HEK293 (cell line): ENCODE measurements at regions not wholly inside any gene's neighbourhood (a gene's known extent, or its start where the extent isn't known, plus 50 kb on each side); places are given as distances from the start of the nearest gene placed in this dataset.

Source experiments
- CTCF ChIA-PET: fragments of 350-600 bp; formaldehyde crosslinking; extraction: SDS; loops from one replicate; lab custom pipeline; 2021; ENCODE audit warnings: antibody characterized with exemption; lab: Yijun Ruan, JAX
- POLR2A ChIA-PET: fragments of 300-600 bp; formaldehyde crosslinking; extraction: SDS; loops from one replicate; lab custom pipeline; 2020; ENCODE audit warnings: antibody characterized with exemption, inconsistent platforms; lab: Yijun Ruan, JAX
- H3K27ac ChIP-seq: fragments of 200-500 bp; sonication (Bioruptor generic); 2 replicates; pipeline ENCODE4 v1.5.1; 2014; ENCODE audit warnings: low read depth, low read length, control low read depth, inconsistent platforms; ENCODE audit errors: extremely low read depth
- H3K36me3 ChIP-seq, 2 experiments: fragments of 200-500 bp in 1 of 2; sonication (Bioruptor generic) in 1 of 2; 1 replicate in 1 of 2; 2 replicates in 1 of 2; pipeline ENCODE4 v1.5.1; 2014 to 2017; ENCODE audit warnings: inconsistent platforms in 2 of 2, low read length in 2 of 2; ENCODE audit not compliant: control insufficient read depth in 2 of 2, insufficient read depth in 1 of 2
- H3K4me1 ChIP-seq: fragments of 200-500 bp; sonication (Bioruptor generic); 2 replicates; pipeline ENCODE4 v1.5.1; 2014; ENCODE audit warnings: mild to moderate bottlenecking, low read length, inconsistent platforms; ENCODE audit not compliant: control insufficient read depth, insufficient read depth
- H3K4me3 ChIP-seq: 2 replicates; pipeline ENCODE4 v1.5.1; 2011; ENCODE audit warnings: low read depth, mild to moderate bottlenecking, control low read depth, low read length, moderate library complexity
- H3K9me3 ChIP-seq: fragments of 200-500 bp; sonication (Bioruptor generic); 2 replicates; pipeline ENCODE4 v1.5.1; 2014; ENCODE audit warnings: low read depth, low read length, inconsistent platforms; ENCODE audit not compliant: control insufficient read depth, insufficient read depth
- AEBP2 ChIP-seq: fragments of 450-650 bp; formaldehyde crosslinking; IDR thresholded peaks from 2 replicates; pipeline ENCODE4 v1.5.1; 2016; ENCODE audit warnings: missing biosample characterization, missing genetic modification characterization, borderline replicate concordance
- KLF9 ChIP-seq: fragments of 450-650 bp; formaldehyde crosslinking; IDR thresholded peaks from 2 replicates; pipeline ENCODE4 v1.5.1; 2016; ENCODE audit warnings: missing biosample characterization, missing genetic modification characterization, low read depth
- OVOL3 ChIP-seq: fragments of 450-650 bp; formaldehyde crosslinking; IDR thresholded peaks from 2 replicates; pipeline ENCODE4 v1.5.1; 2016; ENCODE audit warnings: missing biosample characterization, missing genetic modification characterization
- PRDM10 ChIP-seq: fragments of 450-650 bp; formaldehyde crosslinking; IDR thresholded peaks from 2 replicates; pipeline ENCODE4 v1.5.1; 2016; ENCODE audit warnings: missing biosample characterization, missing genetic modification characterization
- REPIN1 ChIP-seq: fragments of 450-650 bp; formaldehyde crosslinking; IDR thresholded peaks from 2 replicates; pipeline ENCODE4 v1.5.1; 2017; ENCODE audit warnings: missing biosample characterization, missing genetic modification characterization, low read depth
- SCRT2 ChIP-seq: fragments of 450-650 bp; formaldehyde crosslinking; IDR thresholded peaks from 2 replicates; pipeline ENCODE4 v1.5.1; 2016; ENCODE audit warnings: missing biosample characterization, missing genetic modification characterization
- YY1 ChIP-seq: fragments of 450-650 bp; formaldehyde crosslinking; IDR thresholded peaks from 2 replicates; pipeline ENCODE4 v1.5.1; 2018; ENCODE audit warnings: missing biosample characterization, missing genetic modification characterization
- ZBTB44 ChIP-seq: fragments of 450-650 bp; IDR thresholded peaks from 2 replicates; pipeline ENCODE4 v1.5.1; 2018; ENCODE audit warnings: missing biosample characterization, mild to moderate bottlenecking, missing genetic modification characterization
- ZBTB7A ChIP-seq: fragments of 450-650 bp; formaldehyde crosslinking; IDR thresholded peaks from 2 replicates; pipeline ENCODE4 v1.5.1; 2016; ENCODE audit warnings: low read depth, missing biosample characterization, missing genetic modification characterization
- ZNF112 ChIP-seq: fragments of 450-650 bp; formaldehyde crosslinking; IDR thresholded peaks from 2 replicates; pipeline ENCODE4 v1.5.0; 2017; ENCODE audit warnings: missing biosample characterization, missing genetic modification characterization
- ZNF146 ChIP-seq: fragments of 450-650 bp; formaldehyde crosslinking; IDR thresholded peaks from 2 replicates; pipeline ENCODE4 v1.5.1; 2016; ENCODE audit warnings: missing biosample characterization, missing genetic modification characterization
- ZNF148 ChIP-seq: fragments of 450-650 bp; formaldehyde crosslinking; IDR thresholded peaks from 2 replicates; pipeline ENCODE4 v1.5.0; 2017; ENCODE audit warnings: missing biosample characterization, missing genetic modification characterization, borderline replicate concordance
- ZNF24 ChIP-seq: fragments of 450-650 bp; formaldehyde crosslinking; IDR thresholded peaks from 2 replicates; pipeline ENCODE4 v1.5.1; 2016; ENCODE audit warnings: missing biosample characterization, missing genetic modification characterization
- ZNF335 ChIP-seq: fragments of 450-650 bp; formaldehyde crosslinking; conservative IDR thresholded peaks from 2 replicates; pipeline ENCODE4 v1.5.1; 2016; ENCODE audit warnings: missing biosample characterization, missing genetic modification characterization
- ZNF639 ChIP-seq: fragments of 450-650 bp; formaldehyde crosslinking; IDR thresholded peaks from 2 replicates; pipeline ENCODE4 v1.5.1; 2016; ENCODE audit warnings: missing biosample characterization, missing genetic modification characterization
- ZNF670 ChIP-seq: fragments of 450-650 bp; formaldehyde crosslinking; IDR thresholded peaks from 2 replicates; pipeline ENCODE4 v1.5.1; 2016; ENCODE audit warnings: missing biosample characterization, missing genetic modification characterization, low read depth
- ZNF785 ChIP-seq: fragments of 450-650 bp; formaldehyde crosslinking; IDR thresholded peaks from 2 replicates; pipeline ENCODE4 v1.5.1; 2016; ENCODE audit warnings: missing biosample characterization, missing genetic modification characterization

- H3K9me3 ChIP-seq = no peaks in the 10 kb centered on the region
- H3K36me3 ChIP-seq = no peaks in the 10 kb centered on the region
- ChIA-PET CTCF (no interaction called here), POLR2A (no interaction called here)
- TF ChIP-seq ZNF112 (tag by site-specific recombination) (no peak), ZNF148 (tag by site-specific recombination) (no peak), ZNF335 (no peak)
- no peak overlapping the region for H3K4me3 ChIP-seq
- no peak overlapping the region for H3K27ac ChIP-seq
- H3K4me1 ChIP-seq = no peaks in the 10 kb centered on the region
Observed at GRCh38 chr5:113989913-113990305, 372.0 kb upstream of the KCNN2 start.

GRCh38 chr5:114001076-114001475 is 360.8 kb upstream of the KCNN2 start:
- Histone ChIP-seq H3K27ac (no peak overlapping the region), H3K36me3 (no peaks in the 10 kb centered on the region), H3K9me3 (no peaks in the 10 kb centered on the region), H3K4me3 (no peak overlapping the region), H3K4me1 (no peaks in the 10 kb centered on the region)
- ChIA-PET CTCF (interaction anchor here (0.6 kb wide), 1 partner anchor 997 kb away, joined by 3 read pairs; no protein-coding TSS in a partner anchor), POLR2A (no interaction called here)
- TF ChIP-seq ZNF24 (no peak), ZBTB44 (tag by site-specific recombination) (no peak), REPIN1 (tag by site-specific recombination) (no peak), AEBP2 (tag by site-specific recombination) (no peak), KLF9 (tag by site-specific recombination) (no peak), ZNF639 (no peak), ZNF146 (no peak), SCRT2 (tag by site-specific recombination) (no peak), OVOL3 (no peak)

GRCh38 chr5:114006582-114006981 is 355.3 kb upstream of the KCNN2 start:
- ChIA-PET CTCF (no interaction called here), POLR2A (no interaction called here)
- Histone ChIP-seq H3K27ac (no peak overlapping the region), H3K9me3 (no peaks in the 10 kb centered on the region), H3K4me1 (no peaks in the 10 kb centered on the region), H3K4me3 (no peak overlapping the region), H3K36me3 (no peaks in the 10 kb centered on the region)
- no peak for TF ChIP-seq ZBTB7A
- TF ChIP-seq ZNF785 (tag by site-specific recombination) = no peak
- no peak for TF ChIP-seq ZNF670 (tag by site-specific recombination)
- TF ChIP-seq PRDM10 (tag by site-specific recombination) = no peak
- TF ChIP-seq YY1 (tag by site-specific recombination) = no peak
